Transverse colon (tissue), 4 donors: ENCODE measurements at regions not wholly inside any gene's neighbourhood (a gene's known extent, or its start where the extent isn't known, plus 50 kb on each side); places are given as distances from the start of the nearest gene placed in this dataset.

Experiments
- EP300 ChIP-seq: sonication (generic); formaldehyde crosslinking; IDR thresholded peaks from one replicate; pipeline ENCODE4 v1.6.1; 2017; ENCODE audit warnings: antibody characterized with exemption, low read depth
- POLR2A ChIP-seq: fragments of 450-650 bp; IDR thresholded peaks from one replicate; pipeline ENCODE4 v1.6.1; 2016; ENCODE audit warnings: antibody characterized with exemption, mild to moderate bottlenecking, moderate library complexity
- POLR2AphosphoS5 ChIP-seq, 3 donors: sonication (generic); formaldehyde crosslinking; IDR thresholded peaks; one replicate each; pipeline ENCODE4 v1.6.1; 2016; ENCODE audit warnings: antibody characterized with exemption in 3 of 3
- TF ChIP-seq, protein P1 (sequence below), 5 experiments: fragments of 200-600 bp in 3 of 5; fragments of 450-650 bp in 2 of 5; sonication (generic) in 3 of 5; IDR thresholded peaks; 1 replicate in 2 of 5; 2 replicates in 3 of 5; pipeline ENCODE4 v1.5.1; 2016 to 2017; ENCODE audit warnings: antibody characterized with exemption in 5 of 5, inconsistent platforms in 3 of 5, mild to moderate bottlenecking in 2 of 5, moderate library complexity in 1 of 5

GRCh38 chr3:177431525-177432176 lies 234.4 kb upstream of the TBL1XR1 start:
- TF ChIP-seq POLR2A = no peak
- TF ChIP-seq, protein P1, sequence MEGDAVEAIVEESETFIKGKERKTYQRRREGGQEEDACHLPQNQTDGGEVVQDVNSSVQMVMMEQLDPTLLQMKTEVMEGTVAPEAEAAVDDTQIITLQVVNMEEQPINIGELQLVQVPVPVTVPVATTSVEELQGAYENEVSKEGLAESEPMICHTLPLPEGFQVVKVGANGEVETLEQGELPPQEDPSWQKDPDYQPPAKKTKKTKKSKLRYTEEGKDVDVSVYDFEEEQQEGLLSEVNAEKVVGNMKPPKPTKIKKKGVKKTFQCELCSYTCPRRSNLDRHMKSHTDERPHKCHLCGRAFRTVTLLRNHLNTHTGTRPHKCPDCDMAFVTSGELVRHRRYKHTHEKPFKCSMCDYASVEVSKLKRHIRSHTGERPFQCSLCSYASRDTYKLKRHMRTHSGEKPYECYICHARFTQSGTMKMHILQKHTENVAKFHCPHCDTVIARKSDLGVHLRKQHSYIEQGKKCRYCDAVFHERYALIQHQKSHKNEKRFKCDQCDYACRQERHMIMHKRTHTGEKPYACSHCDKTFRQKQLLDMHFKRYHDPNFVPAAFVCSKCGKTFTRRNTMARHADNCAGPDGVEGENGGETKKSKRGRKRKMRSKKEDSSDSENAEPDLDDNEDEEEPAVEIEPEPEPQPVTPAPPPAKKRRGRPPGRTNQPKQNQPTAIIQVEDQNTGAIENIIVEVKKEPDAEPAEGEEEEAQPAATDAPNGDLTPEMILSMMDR (IDR thresholded peaks at IDR 0.05) = no peak
- TF ChIP-seq POLR2AphosphoS5 (IDR thresholded peaks at IDR 0.05) = no peak
- TF ChIP-seq EP300 = no peak
